ENCODE measurements at regions not wholly inside any gene's neighbourhood (a gene's known extent, or its start where the extent isn't known, plus 50 kb on each side); places are given as distances from the start of the nearest gene placed in this dataset.

GRCh38 chr6:9437836-9438235 lies 977.0 kb downstream of the TFAP2A start:
- TF ChIP-seq, protein P1, sequence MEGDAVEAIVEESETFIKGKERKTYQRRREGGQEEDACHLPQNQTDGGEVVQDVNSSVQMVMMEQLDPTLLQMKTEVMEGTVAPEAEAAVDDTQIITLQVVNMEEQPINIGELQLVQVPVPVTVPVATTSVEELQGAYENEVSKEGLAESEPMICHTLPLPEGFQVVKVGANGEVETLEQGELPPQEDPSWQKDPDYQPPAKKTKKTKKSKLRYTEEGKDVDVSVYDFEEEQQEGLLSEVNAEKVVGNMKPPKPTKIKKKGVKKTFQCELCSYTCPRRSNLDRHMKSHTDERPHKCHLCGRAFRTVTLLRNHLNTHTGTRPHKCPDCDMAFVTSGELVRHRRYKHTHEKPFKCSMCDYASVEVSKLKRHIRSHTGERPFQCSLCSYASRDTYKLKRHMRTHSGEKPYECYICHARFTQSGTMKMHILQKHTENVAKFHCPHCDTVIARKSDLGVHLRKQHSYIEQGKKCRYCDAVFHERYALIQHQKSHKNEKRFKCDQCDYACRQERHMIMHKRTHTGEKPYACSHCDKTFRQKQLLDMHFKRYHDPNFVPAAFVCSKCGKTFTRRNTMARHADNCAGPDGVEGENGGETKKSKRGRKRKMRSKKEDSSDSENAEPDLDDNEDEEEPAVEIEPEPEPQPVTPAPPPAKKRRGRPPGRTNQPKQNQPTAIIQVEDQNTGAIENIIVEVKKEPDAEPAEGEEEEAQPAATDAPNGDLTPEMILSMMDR (IDR thresholded peaks at IDR 0.05; ENCODE audit: insufficient read depth, low read depth, low read length) = no peak
- no peak for TF ChIP-seq EZH2 (IDR thresholded peaks at IDR 0.05; ENCODE audit: insufficient read depth, low read length)
